IgD-negative memory B cell (primary cell): ENCODE measurements at regions not wholly inside any gene's neighbourhood (a gene's known extent, or its start where the extent isn't known, plus 50 kb on each side); places are given as distances from the start of the nearest gene placed in this dataset.
"Not testable (repeated sequence)": the region's sequence is repeated elsewhere in the genome, so short reads cannot be mapped to it uniquely, and the experiment has no call there.

Source experiments
- H3K27ac Mint-ChIP-seq, 3 donors: one replicate each; pipeline ENCODE4 v1.8.0; 2020 to 2022; ENCODE audit warnings: mild to moderate bottlenecking in 3 of 3, mixed read lengths in 3 of 3, moderate library complexity in 1 of 3
- H3K27me3 Mint-ChIP-seq: one replicate; pipeline ENCODE4 v1.8.0; 2021; ENCODE audit warnings: mixed read lengths
- H3K36me3 Mint-ChIP-seq: one replicate; pipeline ENCODE4 v1.8.0; 2020; ENCODE audit warnings: mild to moderate bottlenecking, mixed read lengths
- H3K4me1 Mint-ChIP-seq, 3 donors: one replicate each; pipeline ENCODE4 v1.8.0; 2020 to 2022; ENCODE audit warnings: mixed read lengths in 3 of 3, mild to moderate bottlenecking in 1 of 3
- H3K4me3 Mint-ChIP-seq, 4 donors: one replicate each; pipeline ENCODE4 v1.8.0; 2020 to 2022; ENCODE audit warnings: mild to moderate bottlenecking in 4 of 4, mixed read lengths in 4 of 4, moderate library complexity in 3 of 4
- H3K9me3 Mint-ChIP-seq, 3 donors: one replicate each; pipeline ENCODE4 v1.8.0; 2020 to 2021; ENCODE audit warnings: mixed read lengths in 3 of 3, mild to moderate bottlenecking in 1 of 3

GRCh38 chr15:87567406-87568030 is 689.0 kb downstream of the NTRK3 start:
- Mint-ChIP-seq H3K4me1 (peaks cover 0 to 4% (median 2%) of the 10 kb centered on the region in 3 donors), H3K9me3 (peaks cover 0 to 1% (median 0%) of the 10 kb centered on the region in 3 donors), H3K27me3 (no peaks in the 10 kb centered on the region), H3K36me3 (no peaks in the 10 kb centered on the region), H3K27ac (no peak overlapping the region), H3K4me3 (no peak overlapping the region)

- Mint-ChIP-seq H3K4me1 (peaks cover 0 to 4% (median 2%) of the 10 kb centered on the region in 3 donors), H3K4me3 (no peak overlapping the region)
Observed at GRCh38 chr15:87566236-87566635, 690.3 kb downstream of the NTRK3 start.

GRCh38 chr15:87564681-87565080 is 691.9 kb downstream of the NTRK3 start:
- peaks cover 2% of the 10 kb centered on the region for H3K27me3 Mint-ChIP-seq
- H3K27ac Mint-ChIP-seq: no peak overlapping the region
- no peak overlapping the region for H3K4me3 Mint-ChIP-seq
- H3K36me3 Mint-ChIP-seq: no peaks in the 10 kb centered on the region
- H3K9me3 Mint-ChIP-seq: peaks cover 0 to 4% (median 2%) of the 10 kb centered on the region in 3 donors
- H3K4me1 Mint-ChIP-seq: peaks cover 0 to 1% (median 0%) of the 10 kb centered on the region in 3 donors

More at GRCh38 chr15:87566236-87566635, 690.3 kb downstream of the NTRK3 start:
- H3K27me3 Mint-ChIP-seq: no peaks in the 10 kb centered on the region
- no peaks in the 10 kb centered on the region for H3K36me3 Mint-ChIP-seq
- peak overlapping the region in 1 of 3 donors; percentile 13 for H3K27ac Mint-ChIP-seq
- peaks cover 0 to 2% (median 0%) of the 10 kb centered on the region in 3 donors for H3K9me3 Mint-ChIP-seq

GRCh38 chr15:87563869-87564268 is 692.7 kb downstream of the NTRK3 start:
- no peaks in the 10 kb centered on the region for H3K36me3 Mint-ChIP-seq
- H3K27ac Mint-ChIP-seq: no peak overlapping the region
- H3K4me3 Mint-ChIP-seq: no peak overlapping the region
- H3K27me3 Mint-ChIP-seq: peaks cover 2% of the 10 kb centered on the region
- peaks cover 0 to 4% (median 2%) of the 10 kb centered on the region in 3 donors for H3K9me3 Mint-ChIP-seq
- no peaks in the 10 kb centered on the region for H3K4me1 Mint-ChIP-seq

GRCh38 chr15:87562203-87562602 is 694.3 kb downstream of the NTRK3 start:
- Mint-ChIP-seq H3K9me3 (peaks cover 4 to 5% (median 4%) of the 10 kb centered on the region in 3 donors), H3K4me1 (no peaks in the 10 kb centered on the region), H3K36me3 (no peaks in the 10 kb centered on the region), H3K4me3 (no peak overlapping the region), H3K27ac (no peak overlapping the region), H3K27me3 (peaks cover 2% of the 10 kb centered on the region)

- no peak overlapping the region for H3K4me3 Mint-ChIP-seq
- H3K4me1 Mint-ChIP-seq: no peaks in the 10 kb centered on the region
- no peaks in the 10 kb centered on the region for H3K36me3 Mint-ChIP-seq
- H3K9me3 Mint-ChIP-seq: peaks cover 4 to 5% (median 4%) of the 10 kb centered on the region in 3 donors
- peaks cover 2% of the 10 kb centered on the region for H3K27me3 Mint-ChIP-seq
- H3K27ac Mint-ChIP-seq: no peak overlapping the region
Observed at GRCh38 chr15:87561641-87562040, 694.9 kb downstream of the NTRK3 start.

GRCh38 chr15:87557881-87558280 is 698.7 kb downstream of the NTRK3 start:
- peak overlapping the region in 1 of 3 donors; percentile 87 for H3K27ac Mint-ChIP-seq
- no peaks in the 10 kb centered on the region for H3K4me1 Mint-ChIP-seq
- peaks cover 2% of the 10 kb centered on the region for H3K27me3 Mint-ChIP-seq
- no peaks in the 10 kb centered on the region for H3K36me3 Mint-ChIP-seq
- peaks cover 4 to 8% (median 5%) of the 10 kb centered on the region in 3 donors for H3K9me3 Mint-ChIP-seq
- no peak overlapping the region for H3K4me3 Mint-ChIP-seq

- Mint-ChIP-seq H3K27me3 (peaks cover 2% of the 10 kb centered on the region), H3K9me3 (peaks cover 4 to 8% (median 4%) of the 10 kb centered on the region in 3 donors), H3K36me3 (no peaks in the 10 kb centered on the region), H3K4me3 (no peak overlapping the region), H3K4me1 (no peaks in the 10 kb centered on the region), H3K27ac (no peak overlapping the region)
Observed at GRCh38 chr15:87556886-87557285, 699.7 kb downstream of the NTRK3 start.

GRCh38 chr15:87549860-87550259 is 706.7 kb downstream of the NTRK3 start:
- H3K9me3 Mint-ChIP-seq: peaks cover 2 to 8% (median 4%) of the 10 kb centered on the region in 3 donors
- no peak overlapping the region for H3K4me3 Mint-ChIP-seq
- H3K36me3 Mint-ChIP-seq: no peaks in the 10 kb centered on the region
- H3K27me3 Mint-ChIP-seq: no peaks in the 10 kb centered on the region
- H3K27ac Mint-ChIP-seq: no peak overlapping the region
- H3K4me1 Mint-ChIP-seq: no peaks in the 10 kb centered on the region

- Mint-ChIP-seq H3K27me3 (no peaks in the 10 kb centered on the region), H3K36me3 (no peaks in the 10 kb centered on the region), H3K9me3 (peaks cover 2 to 8% (median 4%) of the 10 kb centered on the region in 3 donors), H3K4me1 (no peaks in the 10 kb centered on the region), H3K27ac (no peak overlapping the region), H3K4me3 (no peak overlapping the region)
Observed at GRCh38 chr15:87549296-87549695, 707.2 kb downstream of the NTRK3 start.

- not testable (repeated sequence) for H3K36me3 Mint-ChIP-seq, H3K9me3 Mint-ChIP-seq, H3K4me1 Mint-ChIP-seq, H3K4me3 Mint-ChIP-seq, H3K27me3 Mint-ChIP-seq, H3K27ac Mint-ChIP-seq
Observed at GRCh38 chr15:87548590-87548989, 707.9 kb downstream of the NTRK3 start.

- Mint-ChIP-seq H3K36me3 (no peaks in the 10 kb centered on the region), H3K4me1 (no peaks in the 10 kb centered on the region), H3K4me3 (no peak overlapping the region), H3K9me3 (peaks cover 2 to 11% (median 4%) of the 10 kb centered on the region in 3 donors), H3K27me3 (no peaks in the 10 kb centered on the region), H3K27ac (no peak overlapping the region)
Observed at GRCh38 chr15:87547470-87548181, 708.9 kb downstream of the NTRK3 start.

- no peaks in the 10 kb centered on the region for H3K27me3 Mint-ChIP-seq
- no peaks in the 10 kb centered on the region for H3K36me3 Mint-ChIP-seq
- no peaks in the 10 kb centered on the region for H3K4me1 Mint-ChIP-seq
- H3K9me3 Mint-ChIP-seq: peaks cover 1 to 14% (median 7%) of the 10 kb centered on the region in 3 donors
- no peak overlapping the region for H3K4me3 Mint-ChIP-seq
- H3K27ac Mint-ChIP-seq: no peak overlapping the region
Observed at GRCh38 chr15:87538327-87538834, 718.2 kb downstream of the NTRK3 start.

- Mint-ChIP-seq H3K4me1 (no peaks in the 10 kb centered on the region), H3K27ac (no peak overlapping the region), H3K9me3 (peaks cover 1 to 9% (median 3%) of the 10 kb centered on the region in 3 donors), H3K36me3 (no peaks in the 10 kb centered on the region), H3K4me3 (no peak overlapping the region), H3K27me3 (no peaks in the 10 kb centered on the region)
Observed at GRCh38 chr15:87537295-87537694, 719.2 kb downstream of the NTRK3 start.

GRCh38 chr15:87533637-87534036 is 722.9 kb downstream of the NTRK3 start:
- H3K36me3 Mint-ChIP-seq, H3K27me3 Mint-ChIP-seq, H3K27ac Mint-ChIP-seq, H3K9me3 Mint-ChIP-seq, H3K4me3 Mint-ChIP-seq, H3K4me1 Mint-ChIP-seq: not testable (repeated sequence)
